Activated CD4-positive, alpha-beta T cell treated with anti-CD3 and anti-CD28 coated beads, Interleukin-2, Interleukin-4, amounts not matched to agents 100 ng/mL and 50 ng/mL, durations not matched to agents 16 hours and 8 hours (primary cell): ENCODE measurements at regions not wholly inside any gene's neighbourhood (a gene's known extent, or its start where the extent isn't known, plus 50 kb on each side); places are given as distances from the start of the nearest gene placed in this dataset.
"Not testable (repeated sequence)": the region's sequence is repeated elsewhere in the genome, so short reads cannot be mapped to it uniquely, and the experiment has no call there.

Experiments used
- DNase-seq: peaks from one replicate; pipeline ENCODE4 v3.0.0-alpha.2; 2020; ENCODE audit warnings: low spot score

- DNase-seq: not testable (repeated sequence)
Measured at GRCh38 chr3:195970873-195971272, 62.5 kb upstream of the TNK2 start.

- not testable (repeated sequence) for DNase-seq
Measured at GRCh38 chr3:195969838-195970776, 61.8 kb upstream of the TNK2 start.

GRCh38 chr3:195969341-195969740 is 61.0 kb upstream of the TNK2 start:
- not testable (repeated sequence) for DNase-seq

GRCh38 chr3:195968104-195968503 is 59.8 kb upstream of the TNK2 start:
- DNase-seq: not testable (repeated sequence)

- DNase-seq: not testable (repeated sequence)
Measured at GRCh38 chr3:195967387-195967720, 59.0 kb upstream of the TNK2 start.

GRCh38 chr3:195966563-195967386 is 58.4 kb upstream of the TNK2 start:
- DNase-seq: not testable (repeated sequence)

- DNase-seq: not testable (repeated sequence)
Measured at GRCh38 chr3:195965217-195965616, 56.9 kb upstream of the TNK2 start.

GRCh38 chr3:195964318-195965107 is 56.2 kb upstream of the TNK2 start:
- not testable (repeated sequence) for DNase-seq

GRCh38 chr3:195962222-195962621 is 53.9 kb upstream of the TNK2 start:
- not testable (repeated sequence) for DNase-seq

GRCh38 chr3:195960971-195961775 is 52.8 kb upstream of the TNK2 start:
- peak; percentile 27 for DNase-seq

GRCh38 chr3:195960164-195960563 is 51.8 kb upstream of the TNK2 start:
- DNase-seq: not testable (repeated sequence)

GRCh38 chr3:195959367-195960157 is 51.2 kb upstream of the TNK2 start:
- DNase-seq: not testable (repeated sequence)

GRCh38 chr3:195958736-195959135 is 50.4 kb upstream of the TNK2 start:
- not testable (repeated sequence) for DNase-seq
